Glutamatergic neuron (in vitro differentiated cells): ENCODE measurements at regions not wholly inside any gene's neighbourhood (a gene's known extent, or its start where the extent isn't known, plus 50 kb on each side); places are given as distances from the start of the nearest gene placed in this dataset.

Source experiments
- DNase-seq: peaks from one replicate; pipeline ENCODE4 v3.0.0; 2022
- H3K27ac Mint-ChIP-seq: one replicate; pipeline ENCODE4 v1.8.0; 2020; ENCODE audit warnings: mild to moderate bottlenecking, mixed read lengths, inconsistent platforms; ENCODE audit not compliant: unreplicated experiment
- H3K27me3 Mint-ChIP-seq: one replicate; pipeline ENCODE4 v1.8.0; 2020; ENCODE audit warnings: mild to moderate bottlenecking, moderate library complexity, mixed read lengths, inconsistent platforms; ENCODE audit not compliant: unreplicated experiment
- H3K36me3 Mint-ChIP-seq: one replicate; pipeline ENCODE4 v1.8.0; 2020; ENCODE audit warnings: mild to moderate bottlenecking, mixed read lengths, inconsistent platforms; ENCODE audit not compliant: unreplicated experiment
- H3K4me1 Mint-ChIP-seq: one replicate; pipeline ENCODE4 v1.8.0; 2020; ENCODE audit warnings: mild to moderate bottlenecking, low read depth, mixed read lengths, inconsistent platforms; ENCODE audit not compliant: unreplicated experiment
- H3K4me3 Mint-ChIP-seq: one replicate; pipeline ENCODE4 v1.8.0; 2020; ENCODE audit warnings: mild to moderate bottlenecking, mixed read lengths, inconsistent platforms; ENCODE audit not compliant: unreplicated experiment
- H3K9me3 Mint-ChIP-seq: one replicate; pipeline ENCODE4 v1.8.0; 2020; ENCODE audit warnings: mild to moderate bottlenecking, moderate library complexity, mixed read lengths, inconsistent platforms; ENCODE audit not compliant: unreplicated experiment
- TF ChIP-seq, protein P1 (sequence below): fragments of 200-600 bp; sonication (generic); IDR thresholded peaks from one replicate; pipeline ENCODE4 v1.5.0; 2021; ENCODE audit not compliant: partially characterized antibody, unreplicated experiment

DNA sequence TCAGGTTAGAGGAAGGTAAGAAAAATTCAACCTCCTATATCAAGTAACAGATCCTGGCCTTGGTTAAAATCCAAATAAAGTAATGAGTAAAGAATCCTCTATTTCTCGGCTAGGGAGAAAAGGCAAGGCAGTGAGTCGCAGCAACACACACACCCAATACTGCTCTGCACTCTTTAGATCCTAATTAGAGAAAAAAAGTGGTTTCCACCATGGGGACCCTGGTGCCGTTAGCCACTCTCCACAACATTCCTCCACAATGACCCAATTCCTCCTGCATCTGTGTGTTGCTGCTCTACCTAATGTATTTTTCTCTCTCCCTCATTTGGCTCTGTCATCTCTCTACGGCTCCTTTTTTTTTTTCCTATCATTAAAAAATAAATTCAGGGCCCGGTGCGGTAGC lies 462.7 kb downstream of the METTL4 start:
- Mint-ChIP-seq H3K36me3 (no peaks in the 10 kb centered on the region), H3K4me1 (peaks cover 11% of the 10 kb centered on the region), H3K9me3 (peaks cover 1% of the 10 kb centered on the region), H3K27me3 (peaks cover 7% of the 10 kb centered on the region), H3K4me3 (no peak overlapping the region), H3K27ac (no peak overlapping the region)
- no peak for DNase-seq
- TF ChIP-seq, protein P1, sequence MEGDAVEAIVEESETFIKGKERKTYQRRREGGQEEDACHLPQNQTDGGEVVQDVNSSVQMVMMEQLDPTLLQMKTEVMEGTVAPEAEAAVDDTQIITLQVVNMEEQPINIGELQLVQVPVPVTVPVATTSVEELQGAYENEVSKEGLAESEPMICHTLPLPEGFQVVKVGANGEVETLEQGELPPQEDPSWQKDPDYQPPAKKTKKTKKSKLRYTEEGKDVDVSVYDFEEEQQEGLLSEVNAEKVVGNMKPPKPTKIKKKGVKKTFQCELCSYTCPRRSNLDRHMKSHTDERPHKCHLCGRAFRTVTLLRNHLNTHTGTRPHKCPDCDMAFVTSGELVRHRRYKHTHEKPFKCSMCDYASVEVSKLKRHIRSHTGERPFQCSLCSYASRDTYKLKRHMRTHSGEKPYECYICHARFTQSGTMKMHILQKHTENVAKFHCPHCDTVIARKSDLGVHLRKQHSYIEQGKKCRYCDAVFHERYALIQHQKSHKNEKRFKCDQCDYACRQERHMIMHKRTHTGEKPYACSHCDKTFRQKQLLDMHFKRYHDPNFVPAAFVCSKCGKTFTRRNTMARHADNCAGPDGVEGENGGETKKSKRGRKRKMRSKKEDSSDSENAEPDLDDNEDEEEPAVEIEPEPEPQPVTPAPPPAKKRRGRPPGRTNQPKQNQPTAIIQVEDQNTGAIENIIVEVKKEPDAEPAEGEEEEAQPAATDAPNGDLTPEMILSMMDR, result no peak

DNA sequence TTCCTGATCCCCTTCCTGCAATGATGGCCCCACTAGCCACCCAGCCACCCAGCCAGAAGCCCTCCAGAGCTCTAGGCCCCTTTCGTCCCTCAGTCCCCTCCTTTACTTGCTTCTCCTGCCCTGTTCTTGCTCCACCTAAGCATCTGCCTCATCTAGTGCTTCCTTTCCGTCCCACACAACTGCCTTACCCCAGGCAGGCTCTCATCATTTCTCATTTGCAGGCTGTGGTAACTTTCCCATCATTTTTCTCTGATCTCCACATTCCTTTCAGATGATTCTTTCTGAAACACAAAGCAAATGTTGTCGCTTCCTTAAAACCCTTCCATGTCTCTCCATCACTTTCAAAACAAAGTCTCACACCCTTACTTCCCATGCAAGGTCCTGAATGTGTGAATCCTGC lies 459.8 kb downstream of the METTL4 start:
- H3K4me1 Mint-ChIP-seq, result peaks cover 7% of the 10 kb centered on the region
- H3K4me3 Mint-ChIP-seq, result no peak overlapping the region
- TF ChIP-seq, protein P1, result no peak
- no peak for DNase-seq
- H3K27me3 Mint-ChIP-seq, result no peaks in the 10 kb centered on the region
- H3K9me3 Mint-ChIP-seq, result peaks cover 1% of the 10 kb centered on the region
- no peak overlapping the region for H3K27ac Mint-ChIP-seq
- no peaks in the 10 kb centered on the region for H3K36me3 Mint-ChIP-seq

DNA sequence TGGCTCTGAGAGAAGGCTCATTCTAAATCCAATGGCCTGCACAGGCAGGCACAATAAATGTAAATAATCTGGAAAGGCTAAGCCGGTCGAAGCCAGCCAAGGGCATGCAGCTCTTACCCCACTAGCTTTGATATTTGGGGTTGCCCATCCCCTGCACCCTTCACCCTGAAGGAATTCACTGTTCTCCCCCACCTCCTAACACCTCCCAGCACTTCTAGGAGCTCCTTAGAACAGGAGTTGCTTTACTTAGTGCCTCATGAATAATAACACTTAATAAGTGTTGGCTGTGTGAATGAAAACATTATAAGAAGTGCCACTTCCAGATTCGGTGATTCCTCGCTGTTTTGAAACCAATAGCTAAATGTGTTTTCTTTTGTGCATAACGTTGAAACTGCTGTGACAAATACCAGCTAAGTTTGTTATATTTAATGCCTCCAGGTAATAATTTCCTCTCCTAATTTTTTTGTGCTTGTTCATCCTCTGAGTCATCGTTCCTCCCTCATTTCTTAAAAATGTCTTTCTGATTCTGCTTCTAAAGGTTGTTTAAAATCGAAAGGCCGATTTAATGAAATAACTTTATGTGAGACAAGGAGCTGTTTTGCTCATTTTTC lies 458.8 kb downstream of the METTL4 start:
- TF ChIP-seq, protein P1, result no peak

DNA sequence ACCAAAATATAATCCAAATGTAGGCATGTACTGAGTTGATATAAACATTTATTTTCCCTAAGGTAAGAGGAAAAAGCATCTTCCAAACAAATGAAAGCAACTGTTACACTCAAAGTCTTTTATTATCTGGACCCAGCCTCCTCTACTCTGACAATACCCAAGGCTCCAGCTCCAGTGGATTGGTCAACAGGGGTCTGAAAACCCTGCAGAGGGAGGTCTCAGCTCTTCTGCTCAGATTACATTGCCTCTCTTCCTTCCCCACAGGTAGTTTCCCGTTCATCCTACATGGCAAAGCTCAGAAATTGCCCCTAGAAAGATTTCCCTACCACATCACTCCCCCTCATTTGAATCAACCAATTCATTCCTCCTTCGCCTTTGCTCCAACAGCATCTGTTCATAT lies 457.0 kb downstream of the METTL4 start:
- Mint-ChIP-seq H3K4me1 (peaks cover 6% of the 10 kb centered on the region), H3K36me3 (no peaks in the 10 kb centered on the region), H3K27me3 (no peaks in the 10 kb centered on the region), H3K27ac (no peak overlapping the region), H3K4me3 (no peak overlapping the region), H3K9me3 (no peaks in the 10 kb centered on the region)
- TF ChIP-seq, protein P1, result no peak
- no peak for DNase-seq

More for the DNA sequence above, 458.8 kb downstream of the METTL4 start:
- H3K4me3 Mint-ChIP-seq, result no peak overlapping the region
- H3K4me1 Mint-ChIP-seq, result peaks cover 6% of the 10 kb centered on the region
- no peaks in the 10 kb centered on the region for H3K27me3 Mint-ChIP-seq
- no peaks in the 10 kb centered on the region for H3K36me3 Mint-ChIP-seq
- no peak overlapping the region for H3K27ac Mint-ChIP-seq
- peaks cover 1% of the 10 kb centered on the region for H3K9me3 Mint-ChIP-seq
- no peak for DNase-seq

DNA sequence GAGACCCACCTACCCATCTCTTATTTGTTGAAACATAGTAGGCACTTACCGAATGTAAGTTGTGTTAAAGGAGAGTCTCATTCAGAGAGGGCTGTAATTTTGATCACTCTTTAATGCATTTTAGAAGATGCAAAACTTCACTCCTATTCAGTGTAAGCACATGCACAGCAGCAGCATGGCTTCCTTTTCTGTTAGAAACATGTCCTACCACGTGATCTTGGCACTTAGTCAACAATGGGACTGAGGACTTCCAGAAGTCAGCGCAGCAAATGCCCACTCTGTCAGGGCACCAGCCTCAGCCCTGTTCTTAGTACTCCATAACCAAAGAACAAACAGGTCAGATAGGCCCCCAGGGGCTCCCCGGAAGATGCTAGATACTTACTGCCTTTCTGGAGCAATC lies 456.5 kb downstream of the METTL4 start:
- no peaks in the 10 kb centered on the region for H3K27me3 Mint-ChIP-seq
- TF ChIP-seq, protein P1, result no peak
- no peaks in the 10 kb centered on the region for H3K9me3 Mint-ChIP-seq
- peaks cover 6% of the 10 kb centered on the region for H3K4me1 Mint-ChIP-seq
- no peaks in the 10 kb centered on the region for H3K36me3 Mint-ChIP-seq
- H3K27ac Mint-ChIP-seq, result no peak overlapping the region
- no peak overlapping the region for H3K4me3 Mint-ChIP-seq
- no peak for DNase-seq
